Kidney (tissue), 13 donors: ENCODE measurements at regions not wholly inside any gene's neighbourhood (a gene's known extent, or its start where the extent isn't known, plus 50 kb on each side); places are given as distances from the start of the nearest gene placed in this dataset.

Experiments
- DNase-seq, 5 donors: peaks; one replicate each; pipeline ENCODE4 v3.0.0-alpha.2; 2013 to 2020
- FAIRE-seq: peaks from 2 replicates; lab custom pipeline; 2012; peaks lifted over from hg19 to GRCh38; lab: Jason Lieb, UNC
- H3K27ac ChIP-seq, 2 donors: one replicate each; pipeline ENCODE4 v1.7.0; 2013; ENCODE audit warnings: low read depth in 2 of 2, low read length in 2 of 2, inconsistent platforms in 1 of 2
- H3K27me3 ChIP-seq: one replicate; pipeline ENCODE4 v1.7.1; 2013; ENCODE audit warnings: low read length, inconsistent platforms; ENCODE audit not compliant: control insufficient read depth, insufficient read depth
- H3K36me3 ChIP-seq, 3 donors: one replicate each; pipeline versions ENCODE4 v1.7.0 to v1.7.1; 2013; ENCODE audit warnings: low read length in 3 of 3, control low read depth in 1 of 3, inconsistent platforms in 1 of 3; ENCODE audit not compliant: insufficient read depth in 3 of 3, control insufficient read depth in 2 of 3
- H3K4me1 ChIP-seq, 3 donors: one replicate each; pipeline versions ENCODE4 v1.7.0 to v1.7.1; 2013; ENCODE audit warnings: low read length in 3 of 3, inconsistent platforms in 1 of 3, low read depth in 1 of 3; ENCODE audit not compliant: control insufficient read depth in 2 of 3, insufficient read depth in 2 of 3
- H3K4me3 ChIP-seq, 3 donors: one replicate each; pipeline versions ENCODE4 v1.7.0 to v1.8.1; 2013; ENCODE audit warnings: low read length in 3 of 3, control low read depth in 1 of 3, inconsistent platforms in 1 of 3
- H3K9ac ChIP-seq, 3 donors: one replicate each; pipeline versions ENCODE4 v1.7.0 to v1.7.1; 2013; ENCODE audit warnings: low read length in 3 of 3, control low read depth in 1 of 3, inconsistent platforms in 1 of 3
- H3K9me3 ChIP-seq, 3 donors: one replicate each; pipeline versions ENCODE4 v1.7.0 to v1.7.1; 2013; ENCODE audit warnings: low read length in 3 of 3, control low read depth in 1 of 3, inconsistent platforms in 1 of 3; ENCODE audit not compliant: control insufficient read depth in 2 of 3, insufficient read depth in 1 of 3
- intact Hi-C: fragments of 100-400 bp; cut with DNase I; formaldehyde crosslinking; loops from one replicate; pipeline ENCODE4 v1.11.1; 2022
- TF ChIP-seq, protein P1 (sequence below): IDR thresholded peaks from 3 replicates; pipeline ENCODE4 v1.5.1; 2012; ENCODE audit warnings: mild to moderate bottlenecking, moderate library complexity, borderline replicate concordance; ENCODE audit not compliant: insufficient read depth; ENCODE audit errors: extremely low read depth
- donor health status: control.
- donor health status: control.
- donor health status: control.
- donor health status: control.
- donor health status: control.
- donor health status: DM: yes; HTN: yes; CAD: no.
- donor health status: Normal renal cell carcinoma (clear cell type).

DNA sequence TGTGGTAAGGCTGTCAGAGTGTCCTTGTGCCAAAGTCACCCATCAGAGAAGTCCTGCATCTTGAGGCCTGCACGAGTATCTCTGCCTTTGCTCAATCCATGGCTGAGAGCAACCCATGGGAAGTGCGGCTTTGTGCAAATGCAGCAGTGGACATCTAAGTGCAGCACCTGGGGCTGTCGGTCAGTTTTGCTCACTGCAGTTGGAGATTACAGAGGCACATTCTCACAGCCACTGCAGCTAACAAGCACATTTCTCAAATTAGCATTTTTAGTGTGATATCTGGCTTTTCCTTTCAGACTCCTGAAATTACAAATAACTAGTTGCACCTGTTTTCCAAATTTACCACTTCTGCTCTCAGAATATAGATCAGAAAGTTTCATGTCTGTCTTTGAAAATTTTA lies 81.5 kb upstream of the DAZL start:
- Histone ChIP-seq H3K4me3 (no peak overlapping the region), H3K9me3 (no peaks in the 10 kb centered on the region), H3K27ac (no peak overlapping the region), H3K27me3 (no peaks in the 10 kb centered on the region), H3K36me3 (no peaks in the 10 kb centered on the region), H3K9ac (no peak overlapping the region), H3K4me1 (no peaks in the 10 kb centered on the region)
- FAIRE-seq (no peak), DNase-seq (no peak)
- intact Hi-C loops = no loop called here
- TF ChIP-seq, protein P1, sequence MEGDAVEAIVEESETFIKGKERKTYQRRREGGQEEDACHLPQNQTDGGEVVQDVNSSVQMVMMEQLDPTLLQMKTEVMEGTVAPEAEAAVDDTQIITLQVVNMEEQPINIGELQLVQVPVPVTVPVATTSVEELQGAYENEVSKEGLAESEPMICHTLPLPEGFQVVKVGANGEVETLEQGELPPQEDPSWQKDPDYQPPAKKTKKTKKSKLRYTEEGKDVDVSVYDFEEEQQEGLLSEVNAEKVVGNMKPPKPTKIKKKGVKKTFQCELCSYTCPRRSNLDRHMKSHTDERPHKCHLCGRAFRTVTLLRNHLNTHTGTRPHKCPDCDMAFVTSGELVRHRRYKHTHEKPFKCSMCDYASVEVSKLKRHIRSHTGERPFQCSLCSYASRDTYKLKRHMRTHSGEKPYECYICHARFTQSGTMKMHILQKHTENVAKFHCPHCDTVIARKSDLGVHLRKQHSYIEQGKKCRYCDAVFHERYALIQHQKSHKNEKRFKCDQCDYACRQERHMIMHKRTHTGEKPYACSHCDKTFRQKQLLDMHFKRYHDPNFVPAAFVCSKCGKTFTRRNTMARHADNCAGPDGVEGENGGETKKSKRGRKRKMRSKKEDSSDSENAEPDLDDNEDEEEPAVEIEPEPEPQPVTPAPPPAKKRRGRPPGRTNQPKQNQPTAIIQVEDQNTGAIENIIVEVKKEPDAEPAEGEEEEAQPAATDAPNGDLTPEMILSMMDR = no peak

DNA sequence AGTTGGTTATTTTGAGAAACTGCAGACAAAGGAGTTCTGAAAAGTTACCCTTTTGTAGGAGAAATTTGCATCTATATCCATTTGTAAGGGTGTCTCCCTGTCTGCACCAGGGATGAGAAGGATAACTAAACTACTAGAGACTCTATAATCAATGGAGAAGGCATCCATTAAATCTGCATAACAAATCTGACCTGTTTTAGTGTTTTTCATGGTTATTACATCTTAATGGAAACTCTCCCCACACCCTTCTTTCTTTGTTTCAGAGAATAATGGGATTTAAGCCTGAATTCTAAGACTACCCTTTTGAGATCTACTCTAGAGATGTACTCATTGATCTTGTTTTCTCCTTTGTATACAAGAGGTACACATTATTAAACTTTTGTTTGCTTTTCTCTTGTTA lies 82.0 kb upstream of the DAZL start:
- Histone ChIP-seq H3K9ac (no peak overlapping the region), H3K27ac (no peak overlapping the region), H3K4me3 (no peak overlapping the region), H3K4me1 (no peaks in the 10 kb centered on the region), H3K9me3 (no peaks in the 10 kb centered on the region), H3K36me3 (no peaks in the 10 kb centered on the region), H3K27me3 (no peaks in the 10 kb centered on the region)
- FAIRE-seq (no peak), DNase-seq (no peak)
- TF ChIP-seq, protein P1 = no peak
- intact Hi-C loops = no loop called here

DNA sequence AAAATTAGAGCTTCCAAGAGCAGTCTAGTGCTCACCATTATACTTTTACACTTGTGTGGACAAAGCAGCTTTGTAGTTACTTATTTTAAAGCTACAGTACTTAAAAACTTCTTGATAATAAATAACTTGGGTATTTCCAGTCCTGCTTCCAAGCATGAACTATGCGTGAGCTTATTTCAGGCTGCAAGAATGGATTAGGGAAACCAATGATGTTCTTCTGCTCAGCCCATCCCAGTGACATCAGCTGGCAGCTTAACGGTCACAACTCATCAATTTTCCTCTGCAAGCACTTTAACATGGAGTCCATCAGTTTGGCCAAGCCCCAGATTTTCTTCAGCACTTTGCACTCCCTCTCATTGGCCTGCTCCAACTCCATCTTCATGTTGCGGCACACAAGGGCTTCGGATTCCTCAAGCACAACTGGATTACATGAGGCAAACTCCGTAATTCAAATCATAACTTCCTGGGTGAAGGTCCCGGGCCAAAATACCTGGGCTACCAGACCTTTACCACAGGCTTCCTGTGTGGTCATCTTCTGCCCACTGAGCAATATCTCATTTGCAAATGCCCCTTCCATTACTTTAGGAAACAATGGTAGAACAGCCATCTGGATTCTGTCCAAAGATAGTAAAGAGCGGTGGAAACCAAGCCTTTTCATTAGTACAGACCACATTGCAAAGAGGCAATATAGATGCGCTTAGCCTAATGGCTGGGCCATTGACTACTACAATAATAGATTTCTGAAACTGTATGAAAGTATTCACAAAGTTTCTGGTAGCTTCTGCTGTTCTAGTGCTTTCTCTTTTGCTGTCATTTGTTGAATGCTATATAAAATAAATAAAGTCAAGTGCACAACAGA lies 87.5 kb upstream of the DAZL start:
- intact Hi-C loops = no loop called here
- TF ChIP-seq, protein P1 = no peak

More for the DNA sequence above, 87.5 kb upstream of the DAZL start:
- FAIRE-seq (no peak), DNase-seq (no peak)
- Histone ChIP-seq H3K27ac (no peak overlapping the region), H3K27me3 (no peaks in the 10 kb centered on the region), H3K36me3 (no peaks in the 10 kb centered on the region), H3K4me3 (no peak overlapping the region), H3K9me3 (no peaks in the 10 kb centered on the region), H3K9ac (no peak overlapping the region), H3K4me1 (no peaks in the 10 kb centered on the region)
